Stimulated activated CD4-positive, alpha-beta T cell treated with anti-CD3 and anti-CD28 coated beads, Interleukin-12 subunit alpha, Interleukin-12 subunit beta, amount 100 ng/mL, for 48 hours (primary cell): ENCODE measurements at regions not wholly inside any gene's neighbourhood (a gene's known extent, or its start where the extent isn't known, plus 50 kb on each side); places are given as distances from the start of the nearest gene placed in this dataset.

Experiments
- DNase-seq, 3 donors: peaks; one replicate each; pipeline ENCODE4 v3.0.0-alpha.2; 2020; ENCODE audit warnings: low read depth in 2 of 3, low spot score in 1 of 3

DNA sequence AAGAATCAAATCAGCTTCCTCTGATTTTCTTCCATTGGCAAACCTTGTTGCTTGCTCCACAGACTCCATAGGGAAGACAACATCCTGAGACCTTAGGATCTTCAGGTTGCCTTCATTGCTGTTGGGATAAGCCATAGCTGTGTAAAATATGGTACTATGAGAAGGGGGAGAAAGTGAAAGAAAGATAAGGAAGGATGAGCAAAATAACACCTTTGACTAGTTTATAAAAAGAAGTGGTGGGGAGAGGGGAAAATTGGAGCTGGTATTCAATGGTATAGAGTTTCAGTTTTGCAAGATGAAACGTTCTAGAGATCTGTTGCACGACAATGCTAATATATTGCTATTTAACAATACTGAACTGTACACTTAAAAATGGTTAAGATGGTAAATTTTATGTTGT is 180.4 kb upstream of the PHYHIPL start:
- DNase-seq = no peak

DNA sequence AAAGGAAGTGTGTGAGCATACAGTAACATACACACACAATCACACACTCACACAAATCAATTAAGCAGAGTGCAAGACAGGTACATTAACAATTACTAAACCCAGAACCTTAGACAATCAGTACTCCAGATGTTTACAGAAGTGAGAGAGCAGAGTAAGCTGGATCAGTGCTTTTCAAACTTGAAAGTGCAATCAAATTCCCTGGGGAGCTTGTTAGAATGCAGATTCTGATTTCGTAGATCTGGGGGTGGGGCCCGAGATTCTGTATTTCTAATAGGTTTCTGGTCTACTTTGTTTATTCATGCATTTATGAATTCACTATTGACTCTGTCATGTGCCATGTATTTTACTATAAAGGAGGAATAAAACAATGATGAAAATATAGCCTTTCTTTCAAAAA is 179.6 kb upstream of the PHYHIPL start:
- DNase-seq = no peak

DNA sequence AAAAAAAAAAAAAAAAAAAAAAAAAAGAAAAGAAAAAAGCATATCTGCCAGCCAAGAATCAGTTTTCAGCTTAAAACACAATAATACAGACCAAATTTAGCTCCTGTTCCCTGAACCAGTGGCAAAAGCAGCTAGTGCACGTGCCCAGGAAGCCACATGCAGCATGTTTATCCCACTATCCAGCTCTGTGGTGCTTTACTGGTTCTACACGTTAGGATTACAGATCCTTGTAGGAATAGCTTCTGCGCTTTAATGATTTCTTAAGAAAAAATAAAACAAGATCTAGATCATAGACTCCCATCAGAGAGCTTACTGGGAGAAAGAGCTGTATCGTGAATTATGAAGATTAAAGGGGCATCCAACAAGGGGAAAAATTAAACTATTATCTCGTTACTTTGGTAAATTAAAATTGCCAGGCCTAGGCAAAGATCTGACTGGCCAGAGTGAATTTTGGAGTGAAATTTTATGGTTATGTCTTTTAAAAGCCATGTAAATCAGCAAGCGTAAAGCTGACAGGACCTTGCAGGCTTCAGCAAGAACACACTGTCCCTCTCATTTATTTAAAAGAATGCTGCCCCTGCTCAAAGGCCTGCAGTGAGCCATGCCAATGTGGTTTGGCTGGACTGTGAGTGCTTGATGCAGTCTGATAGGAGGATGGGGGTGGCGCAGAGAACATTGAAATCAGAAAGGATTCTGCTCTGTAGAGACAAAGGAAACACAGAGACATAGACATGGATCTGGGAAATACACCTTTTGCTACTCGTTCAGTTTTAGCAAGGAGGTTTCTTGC is 177.3 kb upstream of the PHYHIPL start:
- no peak for DNase-seq

DNA sequence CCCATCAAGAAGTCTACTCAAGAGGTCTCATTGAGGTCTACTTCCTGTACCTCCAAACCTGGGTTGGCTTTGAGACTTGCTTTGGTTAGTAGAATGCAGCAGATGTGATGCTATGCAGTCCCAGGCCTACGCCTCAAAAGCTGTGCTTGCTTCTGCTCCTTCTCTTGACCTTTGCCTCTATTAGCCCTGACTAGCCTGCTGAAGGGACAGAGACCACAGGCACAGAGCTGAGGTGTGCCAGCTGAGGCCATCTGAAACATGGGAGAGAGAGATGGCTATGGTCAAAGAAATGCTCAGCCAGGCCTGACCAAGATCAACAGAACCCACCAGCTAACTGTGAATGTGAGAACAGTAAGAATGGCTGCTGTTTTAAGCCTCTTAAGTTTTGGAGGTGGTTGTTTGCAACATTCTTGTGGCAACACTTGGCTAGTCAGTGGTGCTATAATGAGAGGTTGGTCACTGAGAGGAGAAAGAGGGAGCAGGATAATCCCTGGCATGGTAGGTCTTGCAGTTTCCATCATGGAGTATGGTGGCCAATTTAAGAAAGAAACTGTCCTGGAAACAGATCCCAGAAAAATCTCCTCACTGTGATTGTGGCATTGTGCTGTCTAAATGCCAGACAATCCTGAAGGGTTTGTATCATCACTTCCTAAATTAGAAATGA is 176.1 kb upstream of the PHYHIPL start:
- DNase-seq = no peak

DNA sequence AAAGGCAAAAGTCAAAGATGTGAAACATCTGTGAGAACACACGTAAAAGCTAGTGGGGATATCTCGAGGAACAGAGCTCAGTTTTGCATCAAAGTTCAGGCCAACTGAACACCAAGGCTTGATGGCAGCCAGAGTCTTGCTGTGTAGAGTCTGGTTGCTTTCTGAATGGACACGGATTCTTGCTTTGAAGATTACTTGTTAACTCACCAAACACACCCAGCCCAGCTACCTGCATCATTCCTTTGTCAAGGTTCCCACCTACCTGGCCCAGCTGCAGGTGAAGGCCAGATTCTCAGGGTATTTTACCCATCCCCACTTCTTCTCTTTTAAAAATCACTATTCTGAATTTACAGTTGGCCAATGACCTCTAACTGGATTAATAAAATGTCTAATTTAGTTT is 174.4 kb upstream of the PHYHIPL start:
- no peak for DNase-seq

DNA sequence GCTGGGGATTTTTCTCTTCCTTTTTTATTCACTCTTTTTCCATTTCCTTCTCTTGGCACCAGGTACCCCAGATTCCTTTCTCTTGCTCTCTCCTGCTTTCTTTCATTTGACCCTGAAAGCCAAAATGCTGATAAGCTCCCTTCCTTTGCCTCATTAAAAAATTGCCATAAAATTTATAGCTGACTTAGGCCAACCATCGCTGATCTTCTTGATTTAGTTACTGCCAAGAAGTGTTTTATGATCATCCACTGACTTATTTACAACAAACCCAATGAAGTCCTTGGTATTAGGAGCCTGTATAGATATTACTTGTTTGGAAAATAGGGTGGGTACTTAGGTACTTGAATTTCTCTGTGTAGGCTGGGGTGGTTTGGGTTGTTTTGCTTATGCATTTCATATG is 173.2 kb upstream of the PHYHIPL start:
- DNase-seq = no peak

DNA sequence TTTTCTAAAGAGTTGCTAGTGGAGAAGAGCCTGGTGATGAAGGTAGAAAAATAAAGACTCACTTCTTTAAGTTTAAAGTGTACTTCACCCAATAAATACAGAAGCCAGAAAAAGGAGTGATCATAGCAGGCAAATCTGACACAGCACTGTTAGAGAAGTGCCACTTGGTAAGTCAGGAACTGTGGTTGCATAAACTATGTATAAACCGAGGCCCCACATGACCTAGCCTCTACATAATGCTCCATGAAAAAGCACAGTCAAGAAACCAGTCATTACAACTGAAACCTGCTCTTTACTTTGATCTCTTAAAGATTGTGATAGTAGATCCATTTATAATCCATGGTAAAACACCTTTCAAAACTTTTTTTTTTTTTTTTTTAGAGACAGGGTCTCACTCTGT is 172.1 kb upstream of the PHYHIPL start:
- no peak for DNase-seq

DNA sequence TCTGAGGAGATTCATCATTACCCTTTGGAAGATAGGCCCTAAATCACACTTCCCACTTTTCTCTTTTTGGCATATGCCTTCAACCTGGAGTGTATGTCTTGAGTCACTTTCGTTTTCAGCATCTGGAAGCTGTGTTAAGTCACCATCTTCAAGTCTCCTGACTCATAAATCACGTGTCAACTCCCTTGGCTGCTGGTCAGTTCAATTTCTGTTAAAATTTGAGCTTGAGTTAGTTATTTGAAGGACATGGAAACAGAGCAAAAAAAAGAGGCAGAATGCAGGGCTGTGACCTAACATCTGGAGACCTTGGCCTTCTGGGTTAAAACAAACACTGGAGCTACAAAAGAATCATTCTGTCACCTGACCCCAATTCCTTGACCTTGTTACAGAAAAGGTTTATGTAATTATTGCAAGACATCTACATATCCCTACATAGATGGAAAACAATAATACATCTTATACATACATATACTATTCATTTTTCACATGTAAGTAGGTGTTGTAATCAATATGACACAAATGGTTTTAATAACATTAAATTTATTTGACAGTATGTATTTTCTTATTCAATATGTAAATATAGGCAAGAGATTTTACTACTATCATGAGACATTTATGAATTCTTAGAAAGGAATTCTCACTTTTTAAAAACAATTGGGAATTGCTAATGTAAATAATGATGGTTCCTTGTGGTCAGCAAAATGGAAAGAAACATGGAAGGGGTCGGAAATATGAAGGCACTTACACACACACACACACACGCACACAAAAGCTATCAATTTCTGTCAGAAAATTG is 169.7 kb upstream of the PHYHIPL start:
- DNase-seq = no peak

DNA sequence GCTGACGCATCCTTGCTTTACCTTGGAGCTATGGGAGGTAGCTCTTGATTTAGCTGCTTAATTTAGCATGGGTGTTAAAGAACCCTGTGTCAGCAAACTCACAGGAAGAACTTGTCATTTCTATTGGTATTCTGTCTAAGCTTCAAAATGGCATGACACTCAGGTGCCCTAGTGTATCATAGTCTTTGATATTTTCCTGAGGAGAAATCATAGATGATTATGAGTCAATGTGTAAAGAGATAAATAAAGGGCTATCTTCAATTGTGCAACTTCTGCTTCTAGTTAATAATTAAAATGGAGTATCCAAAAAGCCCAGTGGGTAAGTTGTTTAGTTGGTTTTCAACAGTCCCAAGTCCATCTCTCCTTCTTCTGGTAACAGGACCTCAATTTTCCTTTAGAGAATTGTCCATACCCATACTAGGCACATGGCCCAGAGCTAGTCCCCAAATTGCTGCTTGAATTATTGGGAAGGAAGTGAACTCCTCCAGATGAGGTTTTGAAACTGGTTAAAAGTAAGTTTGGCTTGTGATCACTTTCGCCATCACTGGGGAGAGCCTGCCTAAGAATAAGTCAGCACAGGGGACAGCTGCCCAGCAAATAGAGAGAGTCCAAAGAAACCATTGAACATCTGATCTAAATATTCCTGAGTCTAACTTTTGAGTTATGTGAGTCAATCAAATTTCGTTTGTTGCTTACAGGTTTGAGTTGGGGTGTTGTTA is 169.0 kb upstream of the PHYHIPL start:
- no peak for DNase-seq

DNA sequence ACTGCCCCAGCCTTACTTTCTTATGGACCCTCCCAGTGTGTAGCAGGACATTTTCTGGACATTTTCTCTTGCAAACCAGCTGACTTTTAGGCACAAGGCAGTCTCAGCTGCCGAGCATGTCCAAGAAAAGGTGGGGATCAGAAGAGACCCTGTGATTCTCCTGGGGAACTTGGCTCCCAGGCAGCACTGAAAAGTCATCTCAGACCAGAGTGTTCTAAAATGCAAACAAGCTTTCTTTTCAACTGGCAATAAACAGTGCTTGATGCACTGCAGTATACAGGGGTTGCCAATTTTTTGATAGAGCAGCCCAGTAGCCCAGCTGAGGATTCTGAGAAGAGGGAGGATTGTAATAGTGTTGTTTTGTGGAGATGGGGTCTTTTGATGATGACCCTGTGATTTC is 168.0 kb upstream of the PHYHIPL start:
- DNase-seq = no peak

DNA sequence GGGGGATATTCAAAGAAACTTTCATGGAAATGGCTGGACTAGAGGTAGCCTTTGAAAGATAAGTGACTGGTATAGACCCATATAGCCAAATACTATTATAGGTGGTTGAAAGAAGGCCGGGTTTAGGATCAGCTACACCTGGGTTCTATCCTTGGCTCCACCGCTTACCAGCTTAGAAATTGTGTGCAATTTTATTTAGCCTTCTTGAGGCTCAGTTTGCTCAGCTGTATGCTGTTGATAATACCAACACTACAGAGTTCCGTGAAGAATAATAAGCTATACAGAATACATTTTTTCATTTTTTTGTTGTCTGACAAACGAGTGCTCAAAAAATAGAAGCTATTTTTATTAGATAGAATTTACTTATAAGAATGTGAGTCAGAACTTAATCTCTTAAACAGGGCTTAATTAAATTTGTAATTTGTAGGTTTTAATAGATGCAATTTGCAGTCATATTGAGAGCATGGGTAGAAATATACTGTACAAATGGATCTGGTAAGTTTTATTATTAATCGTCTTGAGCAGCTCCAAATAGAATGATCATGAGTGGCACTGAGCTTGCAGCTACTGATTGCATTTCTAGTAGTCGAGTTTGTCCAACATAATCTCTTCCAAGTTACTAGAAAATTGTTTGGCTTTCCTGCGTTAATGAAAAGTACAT is 164.3 kb upstream of the PHYHIPL start:
- no peak for DNase-seq

DNA sequence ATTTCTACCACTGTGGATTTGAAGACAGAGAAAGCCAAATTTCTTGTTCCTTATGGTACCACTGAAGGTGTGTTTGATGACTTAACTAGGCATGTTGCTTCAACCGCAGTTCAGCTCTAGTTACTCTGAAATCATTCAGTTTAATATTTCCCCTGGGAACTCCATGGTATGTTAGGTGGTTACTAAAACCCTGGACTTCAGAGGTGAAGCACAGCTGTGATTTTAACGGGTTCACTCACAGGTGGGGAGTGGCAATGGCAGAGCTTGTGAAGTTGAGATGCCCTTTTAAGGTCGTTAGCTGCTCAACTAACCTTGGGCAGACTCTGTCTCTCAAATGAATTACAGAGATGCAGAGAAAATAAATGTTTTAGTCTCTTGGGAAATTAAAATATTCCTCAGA is 163.6 kb upstream of the PHYHIPL start:
- no peak for DNase-seq

DNA sequence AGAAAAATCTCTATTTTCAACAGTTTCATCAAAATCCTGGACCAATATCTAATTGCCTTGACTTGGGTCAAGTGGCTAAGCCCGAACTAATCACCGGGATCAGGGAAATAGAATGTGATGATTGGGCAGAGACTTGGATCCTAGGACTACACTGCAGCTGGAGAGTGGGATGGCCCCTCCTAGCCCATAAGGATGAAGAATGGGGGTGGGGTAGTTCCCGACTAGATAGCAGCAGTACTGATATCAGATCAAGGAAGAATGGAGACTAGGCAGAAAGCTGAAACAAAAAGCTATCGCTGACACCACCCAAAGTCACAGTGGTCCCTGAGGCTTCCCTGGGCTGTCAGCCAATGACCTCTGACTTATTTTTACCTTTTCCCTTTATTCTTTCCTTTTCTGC is 160.4 kb upstream of the PHYHIPL start:
- no peak for DNase-seq

DNA sequence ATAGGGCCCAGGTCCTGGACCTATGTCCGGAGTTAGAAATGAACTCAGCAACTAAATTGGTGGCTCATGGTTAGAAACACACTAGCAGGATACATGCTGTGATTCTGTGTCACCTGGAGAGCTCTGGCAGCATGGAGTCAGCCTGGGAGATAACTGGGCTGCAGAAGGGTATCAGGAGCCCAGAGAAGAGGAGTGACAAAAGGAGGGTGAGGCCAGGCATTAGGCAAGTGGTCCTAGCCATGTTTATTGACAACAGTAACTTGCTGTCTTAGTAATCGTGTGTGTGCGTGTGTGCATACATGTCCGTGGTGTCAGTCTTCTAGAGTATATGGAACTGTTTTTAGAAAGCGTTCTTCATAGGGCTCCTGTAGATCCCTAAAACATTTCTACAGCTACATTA is 157.5 kb upstream of the PHYHIPL start:
- DNase-seq = no peak

DNA sequence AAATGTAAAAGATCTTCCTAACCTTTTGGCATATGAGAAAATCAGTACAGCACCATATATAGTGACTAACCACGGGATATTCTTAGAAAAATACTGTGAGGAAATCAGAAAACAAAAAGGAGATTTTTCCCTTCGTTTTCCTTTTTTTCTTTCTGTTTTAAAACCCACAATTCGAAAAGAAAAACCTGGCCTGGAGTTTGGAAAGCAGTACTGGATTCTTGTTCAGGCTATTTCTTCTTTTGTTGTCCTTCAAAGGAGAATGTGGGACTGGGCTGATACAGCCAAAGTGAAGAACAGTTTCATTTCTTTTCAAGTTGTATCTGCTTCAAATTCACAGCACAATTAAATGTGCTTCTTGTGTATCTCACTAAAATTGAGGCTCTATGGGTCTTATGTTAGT is 156.8 kb upstream of the PHYHIPL start:
- no peak for DNase-seq

DNA sequence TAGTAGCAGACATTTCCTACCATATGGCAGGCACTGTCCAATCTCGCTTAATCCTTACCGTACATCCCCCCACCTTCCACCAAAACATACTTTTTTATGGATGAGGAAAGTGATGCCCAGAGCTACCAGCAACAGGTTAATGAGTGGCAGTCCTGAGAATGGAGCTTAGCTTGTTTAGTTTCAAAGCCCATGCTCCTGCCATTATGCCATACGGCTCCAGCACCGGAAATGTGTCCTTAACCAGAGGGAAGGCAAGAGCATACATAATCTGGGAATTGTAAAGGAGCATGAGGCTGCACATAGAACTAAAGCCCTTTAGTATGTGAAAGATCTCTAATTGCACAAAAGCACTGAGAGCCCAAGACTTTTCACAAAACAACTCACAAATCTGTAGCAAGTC is 155.9 kb upstream of the PHYHIPL start:
- DNase-seq = no peak

DNA sequence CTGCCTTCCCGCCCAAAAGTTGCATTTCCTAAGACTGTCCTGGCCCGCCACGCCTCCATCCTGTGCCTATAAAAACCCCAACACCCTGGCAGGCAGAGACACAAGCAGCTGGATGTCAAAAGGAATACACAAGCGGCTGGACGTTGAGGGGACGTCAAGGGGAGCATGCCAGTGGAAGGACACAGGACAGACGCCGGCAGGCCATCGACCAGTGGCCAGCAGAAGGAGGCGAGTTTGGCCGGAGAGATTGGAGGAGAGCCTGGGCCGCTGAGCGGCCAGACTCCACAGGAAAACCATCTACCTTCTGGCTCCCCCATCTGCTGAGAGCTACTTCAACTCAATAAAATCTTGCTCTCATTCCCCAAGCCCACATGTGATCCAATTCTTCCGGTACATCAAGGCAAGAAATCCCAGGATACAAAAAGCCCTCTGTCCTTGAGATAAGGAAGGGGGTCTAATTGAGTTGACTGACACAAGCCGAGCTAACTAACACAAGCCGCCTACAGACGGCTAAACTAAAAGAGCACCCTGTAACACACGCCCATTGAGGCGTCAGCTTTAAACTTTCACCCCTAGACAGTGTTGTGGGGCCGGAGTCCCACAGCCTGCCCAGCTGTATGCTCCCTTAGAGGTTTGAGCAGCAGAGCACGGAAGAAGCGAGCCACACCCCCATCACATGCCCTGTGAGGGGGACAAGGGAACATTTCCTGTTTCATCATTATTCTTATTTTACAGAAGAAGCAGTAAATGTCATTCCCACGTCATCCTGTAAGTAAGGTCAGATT is 150.3 kb upstream of the PHYHIPL start:
- no peak for DNase-seq

DNA sequence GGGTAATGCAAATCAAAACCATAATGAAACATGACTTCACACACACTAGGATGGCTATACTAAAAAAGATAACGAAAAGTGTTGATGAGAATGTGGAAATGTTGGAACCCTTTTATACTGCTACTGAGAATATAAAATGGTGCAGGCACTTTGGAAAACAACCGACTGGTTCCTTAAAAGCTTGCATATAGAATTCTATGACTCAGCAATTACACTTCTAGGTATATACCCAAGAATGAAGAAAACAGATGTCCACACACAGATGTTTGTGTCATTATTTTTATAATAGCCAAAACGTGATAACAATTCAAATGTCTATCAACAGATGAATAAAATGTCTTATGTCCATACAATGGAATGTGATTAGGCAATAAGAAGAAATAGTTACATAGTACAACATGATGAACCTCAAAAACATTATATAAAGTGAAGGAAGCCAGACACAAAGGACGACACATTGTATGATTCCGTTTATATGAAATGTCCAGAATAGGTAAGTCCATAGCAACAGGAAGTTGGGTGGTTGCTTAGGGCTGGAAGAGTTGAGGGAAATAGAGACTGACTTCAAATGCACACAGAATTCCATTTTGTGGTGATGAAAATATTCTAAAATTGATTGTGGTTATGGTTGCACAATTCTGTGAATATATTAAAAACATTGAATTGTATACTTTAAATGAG is 148.3 kb upstream of the PHYHIPL start:
- no peak for DNase-seq

DNA sequence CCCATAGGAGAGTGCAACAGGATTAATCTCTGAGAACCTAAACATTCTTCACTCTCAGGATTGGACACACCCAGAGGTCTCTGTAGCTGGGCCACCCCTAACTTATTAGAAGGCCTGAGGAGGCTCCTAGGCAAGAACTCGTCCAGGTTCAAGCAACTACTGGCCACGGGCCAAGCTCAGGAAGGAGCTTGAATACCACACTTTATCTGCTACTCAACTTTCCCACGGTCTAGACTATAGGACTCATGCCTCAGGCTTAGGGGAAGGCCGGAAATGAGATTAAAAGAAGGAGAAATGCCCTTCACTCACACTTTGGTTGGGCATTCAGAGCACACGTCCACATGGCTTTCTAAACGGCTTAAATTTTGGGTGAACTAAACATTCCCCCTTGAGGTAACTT is 142.8 kb upstream of the PHYHIPL start:
- no peak for DNase-seq
